Gastroesophageal sphincter (tissue), 3 donors: ENCODE measurements at regions not wholly inside any gene's neighbourhood (a gene's known extent, or its start where the extent isn't known, plus 50 kb on each side); places are given as distances from the start of the nearest gene placed in this dataset.

Source experiments
- CTCF ChIP-seq, 4 experiments: fragments of 200-600 bp in 2 of 4; fragments of 450-650 bp in 2 of 4; sonication (generic) in 1 of 4; IDR thresholded peaks; one replicate each; pipeline ENCODE4 v1.5.1; 2017 to 2019; ENCODE audit warnings: antibody characterized with exemption in 4 of 4, mild to moderate bottlenecking in 2 of 4, moderate library complexity in 2 of 4
- EP300 ChIP-seq: sonication (generic); formaldehyde crosslinking; IDR thresholded peaks from one replicate; pipeline ENCODE4 v1.6.1; 2017; ENCODE audit warnings: antibody characterized with exemption, mild to moderate bottlenecking
- POLR2A ChIP-seq, 2 donors: fragments of 450-650 bp; IDR thresholded peaks; one replicate each; pipeline ENCODE4 v1.6.1; 2017; ENCODE audit warnings: antibody characterized with exemption in 2 of 2, mild to moderate bottlenecking in 2 of 2, moderate library complexity in 1 of 2

- no peak for TF ChIP-seq POLR2A (IDR thresholded peaks at IDR 0.05)
- no peak for TF ChIP-seq CTCF (IDR thresholded peaks at IDR 0.05)
- no peak for TF ChIP-seq EP300
Measured at GRCh38 chr16:26301516-26301915, 609.8 kb downstream of the HS3ST4 start.
